Lung (tissue), 11 donors: ENCODE measurements at regions not wholly inside any gene's neighbourhood (a gene's known extent, or its start where the extent isn't known, plus 50 kb on each side); places are given as distances from the start of the nearest gene placed in this dataset.
A peak's percentile ranks its signal among the peaks of the same experiment; 100 is the strongest.

Source experiments
- ATAC-seq: fragments of 200-7000 bp; cut with Tn5 transposase; one replicate; pipeline ENCODE4 v1.9.1; 2020; ENCODE audit warnings: moderate number of reproducible peaks; ENCODE audit not compliant: insufficient read depth, low FRiP score
- DNase-seq, 3 donors: peaks; one replicate each; pipeline ENCODE4 v3.0.0-alpha.2; 2013 to 2017
- H3K27ac ChIP-seq, 2 donors: one replicate each; pipeline ENCODE4 v1.5.1; 2013; ENCODE audit warnings: mild to moderate bottlenecking in 2 of 2, moderate library complexity in 2 of 2, control low read depth in 1 of 2, inconsistent platforms in 1 of 2, low read depth in 1 of 2, low read length in 1 of 2
- H3K27me3 ChIP-seq, 3 donors: one replicate each; pipeline ENCODE4 v1.5.1; 2013; ENCODE audit warnings: low read length in 2 of 3; ENCODE audit not compliant: control insufficient read depth in 3 of 3, insufficient read depth in 3 of 3
- H3K36me3 ChIP-seq, 4 donors: one replicate each; pipeline ENCODE4 v1.5.1; 2013; ENCODE audit warnings: low read length in 4 of 4, mild to moderate bottlenecking in 1 of 4, moderate library complexity in 1 of 4; ENCODE audit not compliant: control insufficient read depth in 4 of 4, insufficient read depth in 4 of 4
- H3K4me1 ChIP-seq, 5 donors: one replicate each; pipeline ENCODE4 v1.5.1; 2013; ENCODE audit warnings: low read length in 5 of 5, mild to moderate bottlenecking in 2 of 5, moderate library complexity in 1 of 5; ENCODE audit not compliant: control insufficient read depth in 5 of 5, insufficient read depth in 5 of 5
- H3K4me3 ChIP-seq: one replicate; pipeline ENCODE4 v1.5.1; 2013; ENCODE audit warnings: mild to moderate bottlenecking, control low read depth, moderate library complexity
- H3K9ac ChIP-seq, 2 donors: one replicate each; pipeline ENCODE4 v1.5.1; 2013; ENCODE audit warnings: low read length in 2 of 2, control low read depth in 1 of 2; ENCODE audit not compliant: insufficient read depth in 1 of 2
- H3K9me3 ChIP-seq, 4 donors: one replicate each; pipeline ENCODE4 v1.5.1; 2013; ENCODE audit warnings: low read length in 3 of 4, mild to moderate bottlenecking in 1 of 4, moderate library complexity in 1 of 4; ENCODE audit not compliant: control insufficient read depth in 4 of 4, insufficient read depth in 3 of 4
- WGBS, 2 donors: extraction: QIAGEN DNeasy Blood & Tissue Kit; methylation state at CpG; one replicate each; pipeline ENCODE4 v1.1.7; 2013; 5-methylcytosine and 5-hydroxymethylcytosine counted together
- TF ChIP-seq, protein P1 (sequence below): IDR thresholded peaks from 2 replicates; pipeline ENCODE4 v1.5.1; 2012; ENCODE audit warnings: mild to moderate bottlenecking; ENCODE audit errors: control extremely low read depth, extremely low read depth
- donor health status: control.
- donor health status: control.
- donor health status: Bipolar disorder and iron deficiency.
- donor health status: healthy.
- donor health status: DM: yes; HTN: yes; CAD: no.

DNA sequence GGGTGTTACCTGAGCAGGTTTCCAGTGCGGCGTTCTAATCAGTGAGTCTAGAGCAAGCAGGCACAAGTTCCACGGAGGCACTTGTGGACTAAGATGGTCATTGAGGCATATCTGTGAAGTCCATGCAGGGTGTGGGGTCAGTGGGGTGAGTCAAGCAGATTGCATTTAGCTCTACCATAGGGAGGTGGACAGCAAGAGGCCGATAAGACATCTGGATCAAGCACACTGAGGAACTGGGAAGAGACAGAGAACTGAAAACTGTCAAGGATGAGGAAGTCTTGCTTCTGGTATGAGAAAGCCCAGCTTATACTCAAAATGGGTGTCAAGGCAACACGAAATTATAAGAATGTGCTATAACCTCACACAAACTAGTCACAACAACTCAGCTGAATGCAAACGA is 61.2 kb upstream of the SLC39A10 start:
- H3K27me3 ChIP-seq, result no peaks in the 10 kb centered on the region
- H3K4me3 ChIP-seq, result no peak overlapping the region
- no peak overlapping the region for H3K9ac ChIP-seq
- TF ChIP-seq, protein P1, sequence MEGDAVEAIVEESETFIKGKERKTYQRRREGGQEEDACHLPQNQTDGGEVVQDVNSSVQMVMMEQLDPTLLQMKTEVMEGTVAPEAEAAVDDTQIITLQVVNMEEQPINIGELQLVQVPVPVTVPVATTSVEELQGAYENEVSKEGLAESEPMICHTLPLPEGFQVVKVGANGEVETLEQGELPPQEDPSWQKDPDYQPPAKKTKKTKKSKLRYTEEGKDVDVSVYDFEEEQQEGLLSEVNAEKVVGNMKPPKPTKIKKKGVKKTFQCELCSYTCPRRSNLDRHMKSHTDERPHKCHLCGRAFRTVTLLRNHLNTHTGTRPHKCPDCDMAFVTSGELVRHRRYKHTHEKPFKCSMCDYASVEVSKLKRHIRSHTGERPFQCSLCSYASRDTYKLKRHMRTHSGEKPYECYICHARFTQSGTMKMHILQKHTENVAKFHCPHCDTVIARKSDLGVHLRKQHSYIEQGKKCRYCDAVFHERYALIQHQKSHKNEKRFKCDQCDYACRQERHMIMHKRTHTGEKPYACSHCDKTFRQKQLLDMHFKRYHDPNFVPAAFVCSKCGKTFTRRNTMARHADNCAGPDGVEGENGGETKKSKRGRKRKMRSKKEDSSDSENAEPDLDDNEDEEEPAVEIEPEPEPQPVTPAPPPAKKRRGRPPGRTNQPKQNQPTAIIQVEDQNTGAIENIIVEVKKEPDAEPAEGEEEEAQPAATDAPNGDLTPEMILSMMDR, result no peak
- H3K36me3 ChIP-seq, result no peaks in the 10 kb centered on the region
- WGBS, 2 donors, result 83 to 88% methylated on average over 6 of the region's 6 CpGs
- H3K9me3 ChIP-seq, result no peaks in the 10 kb centered on the region
- DNase-seq, result no peak
- no peak for ATAC-seq
- H3K4me1 ChIP-seq, result peaks cover 0 to 4% (median 0%) of the 10 kb centered on the region in 5 donors
- no peak overlapping the region for H3K27ac ChIP-seq

- H3K4me1 ChIP-seq, result peaks cover 0 to 4% (median 0%) of the 10 kb centered on the region in 5 donors
- H3K9me3 ChIP-seq, result no peaks in the 10 kb centered on the region
- 77 to 91% methylated on average over 4 of the region's 4 CpGs for WGBS, 2 donors
- no peak overlapping the region for H3K27ac ChIP-seq
- no peak for ATAC-seq
- no peak overlapping the region for H3K4me3 ChIP-seq
- H3K36me3 ChIP-seq, result no peaks in the 10 kb centered on the region
- no peak overlapping the region for H3K9ac ChIP-seq
- TF ChIP-seq, protein P1, result no peak
- H3K27me3 ChIP-seq, result no peaks in the 10 kb centered on the region
- DNase-seq, result no peak
Measured at GRCh38 chr2:195594919-195595694, 61.9 kb upstream of the SLC39A10 start.

DNA sequence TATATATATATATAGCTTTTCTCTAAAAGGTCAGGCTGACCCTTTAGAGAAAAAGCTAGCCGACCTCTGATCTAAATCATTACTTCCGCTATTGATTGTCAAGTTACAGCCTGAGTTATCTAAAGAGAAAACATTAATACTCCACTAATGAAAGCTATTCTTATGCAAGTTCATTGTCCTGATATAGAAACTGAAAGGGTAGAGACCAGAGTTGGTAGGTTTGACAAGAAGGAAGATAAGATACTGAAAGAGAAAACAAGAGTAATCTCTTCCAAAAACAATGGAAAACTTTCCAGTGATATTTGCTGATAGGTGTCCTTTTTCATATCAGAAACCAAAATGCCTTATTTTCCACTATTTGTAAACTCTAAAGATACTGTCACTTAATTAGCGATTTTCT is 62.8 kb upstream of the SLC39A10 start:
- Histone ChIP-seq H3K4me3 (no peak overlapping the region), H3K27ac (no peak overlapping the region), H3K36me3 (no peaks in the 10 kb centered on the region), H3K9ac (no peak overlapping the region), H3K9me3 (no peaks in the 10 kb centered on the region), H3K27me3 (no peaks in the 10 kb centered on the region), H3K4me1 (peaks cover 0 to 4% (median 0%) of the 10 kb centered on the region in 5 donors)
- DNase-seq, result no peak
- TF ChIP-seq, protein P1, result no peak
- ATAC-seq, result no peak
- 63 to 78% methylated on average over 3 of the region's 3 CpGs for WGBS, 2 donors

- ATAC-seq (no peak), DNase-seq (peak in 2 of 3 donors; percentile 41 to 56)
- 96 to 97% methylated on average over 2 of the region's 2 CpGs for WGBS, 2 donors
- Histone ChIP-seq H3K27ac (no peak overlapping the region), H3K9ac (no peak overlapping the region), H3K27me3 (no peaks in the 10 kb centered on the region), H3K4me3 (no peak overlapping the region), H3K9me3 (no peaks in the 10 kb centered on the region), H3K4me1 (peaks cover 0 to 4% (median 0%) of the 10 kb centered on the region in 5 donors), H3K36me3 (no peaks in the 10 kb centered on the region)
- TF ChIP-seq, protein P1, result no peak
Measured at GRCh38 chr2:195592105-195592504, 64.9 kb upstream of the SLC39A10 start.
